ENCODE measurements at regions not wholly inside any gene's neighbourhood (a gene's known extent, or its start where the extent isn't known, plus 50 kb on each side); places are given as distances from the start of the nearest gene placed in this dataset.

DNA sequence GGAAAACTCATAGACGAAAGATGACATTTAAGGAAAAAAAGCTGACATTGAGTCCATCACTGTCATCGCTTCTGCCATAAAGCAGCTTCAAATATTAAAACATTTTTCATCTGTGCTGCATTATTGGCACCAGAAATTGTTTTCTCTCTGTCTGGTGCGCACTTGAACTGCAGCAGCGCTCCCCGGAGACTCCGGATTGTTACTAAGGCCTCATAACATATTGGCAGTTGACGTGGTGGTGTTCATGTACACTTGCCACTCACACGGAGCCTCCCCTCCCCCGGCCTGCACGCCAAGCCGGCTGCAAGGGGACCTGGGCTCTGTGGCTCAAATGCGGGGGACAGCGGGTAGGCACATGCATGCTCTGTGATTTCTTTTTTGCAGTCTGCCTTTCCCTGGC is 203.2 kb downstream of the TSHZ3 start:
- TF ChIP-seq ZC3H11A (IDR thresholded peaks at IDR 0.05) (no peak), E2F6 (IDR thresholded peaks at IDR 0.05; ENCODE audit: borderline replicate concordance, low read depth) (no peak), CTCF (IDR thresholded peaks at IDR 0.05) (no peak), CBX8 (IDR thresholded peaks at IDR 0.05) (no peak), MAZ (IDR thresholded peaks at IDR 0.05; ENCODE audit: borderline replicate concordance, low read depth, low read length) (no peak), JUNB (IDR thresholded peaks at IDR 0.05) (no peak), POLR2AphosphoS2 (conservative IDR thresholded peaks at IDR 0.05; ENCODE audit: low read length) (no peak), RAD21 (conservative IDR thresholded peaks at IDR 0.05 in 1 of 2, IDR thresholded peaks at IDR 0.05 in 1 of 2) (no peak), ESRRA (IDR thresholded peaks at IDR 0.05; ENCODE audit: borderline replicate concordance, low read length) (no peak), ZFP36 (IDR thresholded peaks at IDR 0.05; ENCODE audit: borderline replicate concordance, partially characterized antibody) (no peak), NPAS2 (CRISPR knock-in tag; IDR thresholded peaks at IDR 0.05; ENCODE audit: borderline replicate concordance) (no peak)
